Mesenchymal stem cell (in vitro differentiated cells and primary cell): ENCODE measurements at regions not wholly inside any gene's neighbourhood (a gene's known extent, or its start where the extent isn't known, plus 50 kb on each side); places are given as distances from the start of the nearest gene placed in this dataset.
A peak's percentile ranks its signal among the peaks of the same experiment; 100 is the strongest.

Source experiments
- DNase-seq: peaks from one replicate; pipeline ENCODE4 v3.0.0-alpha.2; 2013
- H2AFZ ChIP-seq: one replicate; pipeline ENCODE4 v1.6.1; 2013; ENCODE audit warnings: low read depth, mild to moderate bottlenecking, control low read depth, inconsistent platforms, low read length, moderate library complexity
- H2AK5ac ChIP-seq: 2 replicates; pipeline ENCODE4 v1.6.1; 2013; ENCODE audit warnings: low read length, moderate library complexity, mild to moderate bottlenecking, inconsistent platforms; ENCODE audit not compliant: severe bottlenecking
- H2BK120ac ChIP-seq: one replicate; pipeline ENCODE4 v1.6.1; 2013; ENCODE audit warnings: low read depth, mild to moderate bottlenecking, inconsistent platforms, low read length, moderate library complexity
- H2BK12ac ChIP-seq, 2 experiments: one replicate each; pipeline ENCODE4 v1.6.1; 2013; ENCODE audit warnings: inconsistent platforms in 2 of 2, low read length in 2 of 2, mild to moderate bottlenecking in 2 of 2, moderate library complexity in 2 of 2, control low read depth in 1 of 2
- H2BK15ac ChIP-seq: one replicate; pipeline ENCODE4 v1.6.1; 2013; ENCODE audit warnings: mild to moderate bottlenecking, low read depth, inconsistent platforms; ENCODE audit not compliant: poor library complexity, severe bottlenecking
- H2BK5ac ChIP-seq: 2 replicates; pipeline ENCODE4 v1.6.1; 2013; ENCODE audit warnings: low read depth, mild to moderate bottlenecking, low read length, control low read depth, inconsistent platforms; ENCODE audit not compliant: poor library complexity, severe bottlenecking
- H3K14ac ChIP-seq, 2 experiments: one replicate each; pipeline ENCODE4 v1.6.1; 2013; ENCODE audit warnings: inconsistent platforms in 2 of 2, low read length in 2 of 2, control low read depth in 1 of 2, mild to moderate bottlenecking in 1 of 2, moderate library complexity in 1 of 2
- H3K18ac ChIP-seq, 2 experiments: one replicate each; pipeline ENCODE4 v1.6.1; 2013; ENCODE audit warnings: inconsistent platforms in 2 of 2, low read length in 2 of 2, control low read depth in 1 of 2, low read depth in 1 of 2, mild to moderate bottlenecking in 1 of 2
- H3K23ac ChIP-seq, 2 experiments: one replicate each; pipeline ENCODE4 v1.6.1; 2013; ENCODE audit warnings: inconsistent platforms in 2 of 2, low read length in 2 of 2, mild to moderate bottlenecking in 2 of 2, moderate library complexity in 2 of 2, control low read depth in 1 of 2
- H3K27ac ChIP-seq: 2 replicates; pipeline ENCODE4 v1.5.1; 2013; ENCODE audit warnings: mild to moderate bottlenecking, moderate library complexity, low read length, control low read depth, inconsistent platforms; ENCODE audit not compliant: poor library complexity, severe bottlenecking
- H3K27me3 ChIP-seq, 2 experiments: 2 replicates each; pipeline versions ENCODE4 v1.6.1 to v1.7.0; 2013; ENCODE audit warnings: low read length in 2 of 2, mild to moderate bottlenecking in 2 of 2, moderate library complexity in 2 of 2, control low read depth in 1 of 2, inconsistent platforms in 1 of 2; ENCODE audit not compliant: control insufficient read depth in 1 of 2, insufficient read depth in 1 of 2
- H3K36me3 ChIP-seq, 2 experiments: 2 replicates each; pipeline versions ENCODE4 v1.6.1 to v1.7.0; 2013; ENCODE audit warnings: low read length in 2 of 2, control low read depth in 1 of 2, inconsistent platforms in 1 of 2, low read depth in 1 of 2, mild to moderate bottlenecking in 1 of 2; ENCODE audit not compliant: insufficient read depth in 2 of 2, control insufficient read depth in 1 of 2
- H3K4ac ChIP-seq, 2 experiments: one replicate each; pipeline ENCODE4 v1.6.1; 2013; ENCODE audit warnings: inconsistent platforms in 2 of 2, low read length in 2 of 2, mild to moderate bottlenecking in 2 of 2, moderate library complexity in 2 of 2, control low read depth in 1 of 2, low read depth in 1 of 2
- H3K4me1 ChIP-seq: 2 replicates; pipeline ENCODE4 v1.6.1; 2013; ENCODE audit warnings: low read depth, low read length, control low read depth; ENCODE audit not compliant: control insufficient read depth, insufficient read depth
- H3K4me2 ChIP-seq: 2 replicates; pipeline ENCODE4 v1.6.1; 2013; ENCODE audit warnings: low read length, mild to moderate bottlenecking, inconsistent platforms; ENCODE audit not compliant: poor library complexity, severe bottlenecking
- H3K4me3 ChIP-seq, 2 experiments: 2 replicates each; pipeline versions ENCODE4 v1.5.1 to v1.7.0; 2013; ENCODE audit warnings: low read length in 2 of 2, mild to moderate bottlenecking in 2 of 2, control low read depth in 1 of 2, low read depth in 1 of 2; ENCODE audit not compliant: insufficient read depth in 1 of 2
- H3K79me1 ChIP-seq: replicated peaks from 2 replicates; pipeline ENCODE4 v1.6.1; 2013; ENCODE audit warnings: mild to moderate bottlenecking, control low read depth, low read length, inconsistent platforms; ENCODE audit not compliant: poor library complexity, severe bottlenecking
- H3K9ac ChIP-seq: 2 replicates; pipeline ENCODE4 v1.7.0; 2013; ENCODE audit warnings: mild to moderate bottlenecking, low read length, moderate library complexity
- H3K9me3 ChIP-seq: 2 replicates; pipeline ENCODE4 v1.7.0; 2013; ENCODE audit warnings: mild to moderate bottlenecking, low read length; ENCODE audit not compliant: control insufficient read depth
- H4K8ac ChIP-seq: one replicate; pipeline ENCODE4 v1.6.1; 2013; ENCODE audit warnings: inconsistent platforms, mild to moderate bottlenecking, low read length, moderate library complexity
- H4K91ac ChIP-seq: one replicate; pipeline ENCODE4 v1.6.1; 2013; ENCODE audit warnings: mild to moderate bottlenecking, low read length, inconsistent platforms
- WGBS: methylation state at CpG from one replicate; pipeline ENCODE4 v1.1.7; 2013; ENCODE audit warnings: mixed read lengths; 5-methylcytosine and 5-hydroxymethylcytosine counted together

GRCh38 chr4:174396599-174397110 lies 112.9 kb downstream of the CEP44 start:
- Histone ChIP-seq H3K79me1 (no peaks in the 10 kb centered on the region), H4K8ac (no peak overlapping the region), H3K36me3 (no peaks in the 10 kb centered on the region), H2AFZ (no peak overlapping the region), H3K27ac (no peak overlapping the region), H2BK120ac (no peak overlapping the region), H3K14ac (no peak overlapping the region), H3K23ac (no peak overlapping the region), H4K91ac (no peak overlapping the region), H3K4me3 (no peak overlapping the region), H3K4me2 (no peak overlapping the region), H2BK12ac (no peak overlapping the region), H2BK5ac (no peak overlapping the region), H2AK5ac (no peak overlapping the region), H3K27me3 (no peaks in the 10 kb centered on the region), H3K4ac (no peak overlapping the region), H3K9ac (no peak overlapping the region), H3K18ac (no peak overlapping the region), H3K4me1 (peaks cover 8% of the 10 kb centered on the region), H2BK15ac (no peak overlapping the region), H3K9me3 (no peaks in the 10 kb centered on the region)
- DNase-seq: no peak
- 85% methylated on average over 2 of the region's 5 CpGs for WGBS

DNA sequence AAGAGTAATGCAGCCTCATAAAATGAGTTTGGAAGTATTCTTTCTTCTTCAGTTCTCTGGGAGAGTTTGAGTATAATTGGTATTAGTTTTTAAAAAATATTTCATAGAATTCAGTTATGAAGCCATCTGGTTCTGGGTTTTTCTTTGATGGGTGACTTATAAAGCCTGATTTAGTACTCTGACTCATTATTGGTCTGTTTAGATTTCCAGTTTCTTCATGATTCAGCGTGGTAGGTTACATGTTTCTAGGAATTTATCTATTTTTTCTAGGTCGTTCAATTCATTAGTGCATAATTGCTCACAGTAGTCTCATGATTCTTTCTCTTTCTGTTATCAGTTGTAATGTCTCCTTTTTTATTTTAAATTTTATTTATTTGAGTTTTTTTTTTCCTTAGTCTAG lies 111.2 kb downstream of the CEP44 start:
- WGBS: no CpG with 5 or more reads among the region's 2 CpGs
- Histone ChIP-seq H3K27me3 (no peaks in the 10 kb centered on the region), H3K4me2 (no peak overlapping the region), H2AK5ac (no peak overlapping the region), H4K8ac (no peak overlapping the region), H3K27ac (peak overlapping the region; percentile 77), H3K14ac (no peak overlapping the region), H2BK5ac (no peak overlapping the region), H2AFZ (no peak overlapping the region), H3K4ac (no peak overlapping the region), H3K18ac (no peak overlapping the region), H3K4me3 (peak overlapping the region in 1 of 2 experiments; percentile 2), H3K23ac (no peak overlapping the region), H2BK120ac (no peak overlapping the region), H3K79me1 (no peaks in the 10 kb centered on the region), H4K91ac (no peak overlapping the region), H2BK12ac (no peak overlapping the region), H3K36me3 (no peaks in the 10 kb centered on the region), H3K9me3 (no peaks in the 10 kb centered on the region), H2BK15ac (no peak overlapping the region), H3K9ac (peak overlapping the region; percentile 37), H3K4me1 (peaks cover 3% of the 10 kb centered on the region)
- peak; percentile 85 for DNase-seq

GRCh38 chr4:174389439-174389838 lies 105.7 kb downstream of the CEP44 start:
- H3K4me3 ChIP-seq: no peak overlapping the region
- no peak overlapping the region for H3K14ac ChIP-seq
- no peaks in the 10 kb centered on the region for H3K79me1 ChIP-seq
- H4K91ac ChIP-seq: no peak overlapping the region
- no peak overlapping the region for H2AFZ ChIP-seq
- H2BK120ac ChIP-seq: no peak overlapping the region
- no peak for DNase-seq
- H2BK12ac ChIP-seq: no peak overlapping the region
- no peaks in the 10 kb centered on the region for H3K36me3 ChIP-seq
- WGBS: 83% methylated on average over 1 of the region's 1 CpG
- no peak overlapping the region for H4K8ac ChIP-seq
- H2AK5ac ChIP-seq: no peak overlapping the region
- H3K18ac ChIP-seq: no peak overlapping the region
- no peak overlapping the region for H3K23ac ChIP-seq
- H3K27ac ChIP-seq: no peak overlapping the region
- no peaks in the 10 kb centered on the region for H3K9me3 ChIP-seq
- H3K4me1 ChIP-seq: no peaks in the 10 kb centered on the region
- no peak overlapping the region for H3K4ac ChIP-seq
- no peaks in the 10 kb centered on the region for H3K27me3 ChIP-seq
- H3K4me2 ChIP-seq: no peak overlapping the region
- no peak overlapping the region for H3K9ac ChIP-seq
- H2BK5ac ChIP-seq: no peak overlapping the region
- H2BK15ac ChIP-seq: no peak overlapping the region

- no peak overlapping the region for H3K18ac ChIP-seq
- no peak overlapping the region for H3K23ac ChIP-seq
- no peak overlapping the region for H2BK5ac ChIP-seq
- no peak overlapping the region for H4K8ac ChIP-seq
- no peak overlapping the region for H2AK5ac ChIP-seq
- no peak overlapping the region for H3K4me2 ChIP-seq
- no peak overlapping the region for H2BK12ac ChIP-seq
- H3K4ac ChIP-seq: no peak overlapping the region
- no peak overlapping the region for H3K9ac ChIP-seq
- no peak overlapping the region for H3K4me3 ChIP-seq
- H3K27ac ChIP-seq: no peak overlapping the region
- no peak overlapping the region for H2BK15ac ChIP-seq
- DNase-seq: no peak
- H3K79me1 ChIP-seq: no peaks in the 10 kb centered on the region
- no peaks in the 10 kb centered on the region for H3K4me1 ChIP-seq
- no peak overlapping the region for H3K14ac ChIP-seq
- H3K36me3 ChIP-seq: no peaks in the 10 kb centered on the region
- no peaks in the 10 kb centered on the region for H3K9me3 ChIP-seq
- H3K27me3 ChIP-seq: no peaks in the 10 kb centered on the region
- H2AFZ ChIP-seq: no peak overlapping the region
- H4K91ac ChIP-seq: no peak overlapping the region
- H2BK120ac ChIP-seq: no peak overlapping the region
These were observed 104.9 kb downstream of the CEP44 start for GRCh38 chr4:174388461-174389145.
